Keratinocyte (primary cell): ENCODE measurements at regions not wholly inside any gene's neighbourhood (a gene's known extent, or its start where the extent isn't known, plus 50 kb on each side); places are given as distances from the start of the nearest gene placed in this dataset.

Experiments used
- EZH2 ChIP-seq: IDR thresholded peaks from one replicate; pipeline ENCODE4 v1.6.1; 2012; ENCODE audit warnings: inconsistent platforms, mild to moderate bottlenecking, low read length, moderate library complexity
- TF ChIP-seq, protein P1 (sequence below), 3 experiments: IDR thresholded peaks in 1 of 3; conservative IDR thresholded peaks in 1 of 3; optimal IDR thresholded peaks in 1 of 3; 2 replicates in 2 of 3; 3 replicates in 1 of 3; pipeline versions ENCODE3 to v1.5.1; 2011; ENCODE audit warnings: low read length in 3 of 3, mild to moderate bottlenecking in 3 of 3, moderate library complexity in 2 of 3, control low read depth in 1 of 3, inconsistent platforms in 1 of 3; ENCODE audit not compliant: insufficient read depth in 2 of 3; ENCODE audit errors: extremely low read depth in 1 of 3

DNA sequence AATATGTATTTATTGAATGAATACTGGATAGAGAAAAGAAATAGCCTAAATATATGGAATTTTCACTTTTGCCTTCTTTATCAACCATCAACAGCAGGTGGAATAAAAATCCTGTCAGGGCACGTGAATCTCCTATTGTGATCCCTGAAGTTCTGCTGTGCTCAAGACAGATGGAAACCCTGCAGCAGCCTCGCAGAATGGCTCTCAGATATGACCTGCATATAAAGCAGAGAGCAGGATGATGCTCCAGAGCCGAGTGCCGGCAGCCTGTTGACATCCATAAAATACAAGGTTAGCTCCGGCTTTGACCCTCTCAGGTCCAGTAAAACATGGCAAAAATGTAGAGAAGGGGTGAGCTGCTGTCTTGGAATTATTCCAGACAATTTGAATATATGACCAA, 659.3 kb downstream of the DIAPH3 start:
- TF ChIP-seq, protein P1, sequence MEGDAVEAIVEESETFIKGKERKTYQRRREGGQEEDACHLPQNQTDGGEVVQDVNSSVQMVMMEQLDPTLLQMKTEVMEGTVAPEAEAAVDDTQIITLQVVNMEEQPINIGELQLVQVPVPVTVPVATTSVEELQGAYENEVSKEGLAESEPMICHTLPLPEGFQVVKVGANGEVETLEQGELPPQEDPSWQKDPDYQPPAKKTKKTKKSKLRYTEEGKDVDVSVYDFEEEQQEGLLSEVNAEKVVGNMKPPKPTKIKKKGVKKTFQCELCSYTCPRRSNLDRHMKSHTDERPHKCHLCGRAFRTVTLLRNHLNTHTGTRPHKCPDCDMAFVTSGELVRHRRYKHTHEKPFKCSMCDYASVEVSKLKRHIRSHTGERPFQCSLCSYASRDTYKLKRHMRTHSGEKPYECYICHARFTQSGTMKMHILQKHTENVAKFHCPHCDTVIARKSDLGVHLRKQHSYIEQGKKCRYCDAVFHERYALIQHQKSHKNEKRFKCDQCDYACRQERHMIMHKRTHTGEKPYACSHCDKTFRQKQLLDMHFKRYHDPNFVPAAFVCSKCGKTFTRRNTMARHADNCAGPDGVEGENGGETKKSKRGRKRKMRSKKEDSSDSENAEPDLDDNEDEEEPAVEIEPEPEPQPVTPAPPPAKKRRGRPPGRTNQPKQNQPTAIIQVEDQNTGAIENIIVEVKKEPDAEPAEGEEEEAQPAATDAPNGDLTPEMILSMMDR (optimal IDR thresholded peaks at IDR 0.05 in 1 of 3, IDR thresholded peaks at IDR 0.05 in 1 of 3, conservative IDR thresholded peaks at IDR 0.05 in 1 of 3; ENCODE audit: extremely low read depth in 1 of 3, insufficient read depth in 2 of 3, low read length in 3 of 3), result no peak
- no peak for TF ChIP-seq EZH2
